IMR-90 (cell line): ENCODE measurements at regions not wholly inside any gene's neighbourhood (a gene's known extent, or its start where the extent isn't known, plus 50 kb on each side); places are given as distances from the start of the nearest gene placed in this dataset.

Source experiments
- ATAC-seq: fragments of 200-7000 bp; cut with Tn5 transposase; 2 replicates; pipeline ENCODE4 v1.9.1; 2020; ENCODE audit warnings: low read depth, mild to moderate bottlenecking, moderate library complexity
- BruUV-seq: library from RNA; stranded (reverse); fragments of 400-500 nt; replicated peaks from 2 replicates; lab custom pipeline; 2021; lab: Mats Ljungman, UMichigan
- CTCF ChIA-PET: fragments of 300-600 bp; formaldehyde crosslinking; extraction: SDS; loops from one replicate; lab custom pipeline; 2021; ENCODE audit warnings: antibody characterized with exemption; lab: Yijun Ruan, JAX
- POLR2A ChIA-PET: fragments of 300-600 bp; sonication (Branson Sonifier 250); formaldehyde crosslinking; loops from one replicate; lab custom pipeline; 2022; ENCODE audit warnings: antibody characterized with exemption; ENCODE audit not compliant: unreplicated experiment; lab: Charles Lee
- DNase-seq: peaks from one replicate; pipeline ENCODE4 v3.0.0; 2013
- H2AFZ ChIP-seq: replicated peaks from 2 replicates; pipeline ENCODE3; 2013; ENCODE audit warnings: low read length, mild to moderate bottlenecking; ENCODE audit not compliant: poor library complexity
- H2AK5ac ChIP-seq: 2 replicates; pipeline ENCODE4 v1.6.1; 2013; ENCODE audit warnings: low read depth, low read length, inconsistent platforms
- H2AK9ac ChIP-seq: replicated peaks from 2 replicates; pipeline ENCODE3; 2013; ENCODE audit warnings: mild to moderate bottlenecking, low read depth, low read length, moderate library complexity; ENCODE audit not compliant: poor library complexity
- H2BK120ac ChIP-seq: 2 replicates; pipeline ENCODE4 v1.6.1; 2013; ENCODE audit warnings: low read depth, low read length, inconsistent platforms
- H2BK15ac ChIP-seq: 3 replicates; pipeline ENCODE4 v1.6.1; 2013; ENCODE audit warnings: low read depth, low read length, inconsistent platforms
- H2BK20ac ChIP-seq: 2 replicates; pipeline ENCODE4 v1.6.1; 2013; ENCODE audit warnings: low read depth, mild to moderate bottlenecking, inconsistent platforms, low read length, moderate library complexity
- H2BK5ac ChIP-seq: 2 replicates; pipeline ENCODE4 v1.6.1; 2013; ENCODE audit warnings: mild to moderate bottlenecking, low read depth, low read length, inconsistent platforms; ENCODE audit not compliant: poor library complexity, severe bottlenecking
- H3K14ac ChIP-seq: replicated peaks from 2 replicates; pipeline ENCODE4 v1.6.1; 2013; ENCODE audit warnings: low read depth, low read length, inconsistent platforms
- H3K18ac ChIP-seq: 2 replicates; pipeline ENCODE4 v1.6.1; 2013; ENCODE audit warnings: low read depth, low read length, control low read depth
- H3K23ac ChIP-seq: 2 replicates; pipeline ENCODE4 v1.6.1; 2013; ENCODE audit warnings: low read depth, low read length, inconsistent platforms
- H3K27ac ChIP-seq: 2 replicates; pipeline ENCODE4 v1.5.1; 2013; ENCODE audit warnings: mild to moderate bottlenecking, control low read depth, low read length; ENCODE audit not compliant: insufficient read depth
- H3K27me3 ChIP-seq: 2 replicates; pipeline ENCODE4 v1.6.1; 2013; ENCODE audit warnings: low read length; ENCODE audit not compliant: control insufficient read depth, insufficient read depth
- H3K36me3 ChIP-seq: 2 replicates; pipeline ENCODE4 v1.6.1; 2013; ENCODE audit warnings: low read length, mixed read lengths; ENCODE audit not compliant: control insufficient read depth, insufficient read depth
- H3K4ac ChIP-seq: 2 replicates; pipeline ENCODE4 v1.6.1; 2013; ENCODE audit warnings: low read depth, low read length, inconsistent platforms
- H3K4me1 ChIP-seq: 2 replicates; pipeline ENCODE4 v1.6.1; 2013; ENCODE audit warnings: low read length, mixed read lengths; ENCODE audit not compliant: control insufficient read depth, insufficient read depth
- H3K4me2 ChIP-seq: 2 replicates; pipeline ENCODE4 v1.6.1; 2013; ENCODE audit warnings: low read depth, mild to moderate bottlenecking, control low read depth, low read length, moderate library complexity
- H3K4me3 ChIP-seq: 2 replicates; pipeline ENCODE4 v1.5.1; 2013; ENCODE audit warnings: low read depth, mild to moderate bottlenecking, control low read depth, low read length, moderate library complexity; ENCODE audit not compliant: insufficient read depth
- H3K56ac ChIP-seq: 2 replicates; pipeline ENCODE4 v1.6.1; 2013; ENCODE audit warnings: low read length, inconsistent platforms; ENCODE audit not compliant: insufficient read depth; ENCODE audit errors: extremely low read depth
- H3K79me1 ChIP-seq, 2 experiments: 2 replicates each; pipeline ENCODE4 v1.6.1; 2013; ENCODE audit warnings: low read length in 2 of 2, inconsistent platforms in 1 of 2, low read depth in 1 of 2
- H3K9ac ChIP-seq: 2 replicates; pipeline ENCODE4 v1.6.1; 2013; ENCODE audit warnings: low read depth, low read length, control low read depth
- H3K9me1 ChIP-seq: 2 replicates; pipeline ENCODE4 v1.6.1; 2013; ENCODE audit warnings: low read length, inconsistent platforms; ENCODE audit not compliant: insufficient read depth
- H3K9me3 ChIP-seq: 2 replicates; pipeline ENCODE4 v1.6.1; 2013; ENCODE audit warnings: low read length; ENCODE audit not compliant: control insufficient read depth, insufficient read depth
- H4K20me1 ChIP-seq: 2 replicates; pipeline ENCODE4 v1.6.1; 2013; ENCODE audit warnings: low read length, inconsistent platforms; ENCODE audit not compliant: insufficient read depth
- H4K5ac ChIP-seq: 2 replicates; pipeline ENCODE4 v1.6.1; 2013; ENCODE audit warnings: mild to moderate bottlenecking, low read depth, low read length, control low read depth
- H4K8ac ChIP-seq, 2 experiments: 2 replicates each; pipeline ENCODE4 v1.6.1; 2013; ENCODE audit warnings: low read depth in 2 of 2, low read length in 2 of 2, control low read depth in 1 of 2, inconsistent platforms in 1 of 2
- H4K91ac ChIP-seq: 2 replicates; pipeline ENCODE4 v1.6.1; 2013; ENCODE audit warnings: low read depth, low read length, inconsistent platforms; ENCODE audit not compliant: insufficient read depth
- BHLHE40 ChIP-seq: fragments of 150-350 bp; IDR thresholded peaks from 2 replicates; pipeline ENCODE4 v1.6.1; 2016; ENCODE audit warnings: mild to moderate bottlenecking, low read depth, low read length
- CEBPB ChIP-seq: IDR thresholded peaks from 2 replicates; pipeline ENCODE4 v1.6.1; 2012; ENCODE audit warnings: low read depth, low read length, improper control_type of control experiment
- CHD1 ChIP-seq: IDR thresholded peaks from 2 replicates; pipeline ENCODE4 v1.6.1; 2012; ENCODE audit warnings: low read depth, low read length, improper control_type of control experiment
- CTCF ChIP-seq: conservative IDR thresholded peaks from 2 replicates; pipeline ENCODE4 v1.5.1; 2012; ENCODE audit warnings: mild to moderate bottlenecking, low read depth, low read length, improper control_type of control experiment
- ELK1 ChIP-seq: fragments of 150-350 bp; IDR thresholded peaks from 2 replicates; pipeline ENCODE4 v1.6.1; 2016; ENCODE audit warnings: low read depth, mild to moderate bottlenecking, low read length, moderate library complexity, borderline replicate concordance
- FOS ChIP-seq: fragments of 150-350 bp; IDR thresholded peaks from 2 replicates; pipeline ENCODE4 v1.6.1; 2016; ENCODE audit warnings: low read depth, low read length
- MAFK ChIP-seq: IDR thresholded peaks from 2 replicates; pipeline ENCODE4 v1.6.1; 2012; ENCODE audit warnings: low read depth, low read length, improper control_type of control experiment
- MAZ ChIP-seq: IDR thresholded peaks from 2 replicates; pipeline ENCODE4 v1.6.1; 2012; ENCODE audit warnings: low read depth, mild to moderate bottlenecking, low read length, improper control_type of control experiment, moderate library complexity, borderline replicate concordance
- MXI1 ChIP-seq: IDR thresholded peaks from 2 replicates; pipeline ENCODE4 v1.6.1; 2012; ENCODE audit warnings: low read depth, mild to moderate bottlenecking, low read length, moderate library complexity, borderline replicate concordance
- NFE2L2 ChIP-seq: fragments of 150-350 bp; IDR thresholded peaks from 2 replicates; pipeline ENCODE4 v1.6.1; 2016; ENCODE audit warnings: low read depth, mild to moderate bottlenecking, low read length
- POLR2A ChIP-seq: IDR thresholded peaks from 2 replicates; pipeline ENCODE4 v1.6.1; 2012; ENCODE audit warnings: mild to moderate bottlenecking, low read depth, low read length
- RAD21 ChIP-seq: IDR thresholded peaks from 2 replicates; pipeline ENCODE4 v1.6.1; 2012; ENCODE audit warnings: low read length, improper control_type of control experiment
- RCOR1 ChIP-seq: IDR thresholded peaks from 2 replicates; pipeline ENCODE4 v1.6.1; 2012; ENCODE audit warnings: mild to moderate bottlenecking, low read length, improper control_type of control experiment; ENCODE audit not compliant: insufficient replicate concordance
- RFX5 ChIP-seq: IDR thresholded peaks from 2 replicates; pipeline ENCODE4 v1.8.0; 2012; ENCODE audit warnings: low read depth, mild to moderate bottlenecking, low read length, moderate library complexity
- SMC3 ChIP-seq: fragments of 150-350 bp; IDR thresholded peaks from 2 replicates; pipeline ENCODE4 v1.6.1; 2016; ENCODE audit warnings: low read depth, mild to moderate bottlenecking, antibody characterized with exemption, low read length, moderate library complexity
- USF2 ChIP-seq: fragments of 150-350 bp; IDR thresholded peaks from 2 replicates; pipeline ENCODE4 v1.6.1; 2017; ENCODE audit warnings: mild to moderate bottlenecking, antibody characterized with exemption, low read length, low read depth
- WGBS, 2 experiments: methylation state at CpG; one replicate each; pipeline versions ENCODE4 v1.1.5 to v1.1.7; 2013; ENCODE audit warnings: missing lambda C conversion rate in 2 of 2; ENCODE audit not compliant: insufficient read length in 1 of 2; ENCODE audit errors: extremely low coverage in 2 of 2; 5-methylcytosine and 5-hydroxymethylcytosine counted together
- dilution Hi-C: fragments of 300-500 bp; cut with HindIII; formaldehyde crosslinking; loops from one replicate; pipeline ENCODE4 v1.14.3; 2018; ENCODE audit warnings: low sequenced_read_pairs; ENCODE audit not compliant: unreplicated experiment
- in situ Hi-C: fragments of 300-500 bp; cut with MboI; formaldehyde crosslinking; loops from 3 replicates; pipeline ENCODE4 v1.14.3; 2019; ENCODE audit warnings: low sequenced_read_pairs, inconsistent platforms, mixed read lengths
- intact Hi-C: fragments of 100-400 bp; cut with micrococcal nuclease; formaldehyde crosslinking; loops from 2 replicates; pipeline ENCODE4 v1.10.0; 2022

GRCh38 chr7:63087575-63088190, 911.0 kb upstream of the ZNF722 start:
- H2BK5ac ChIP-seq = no peak overlapping the region
- no peak overlapping the region for H3K18ac ChIP-seq
- dilution Hi-C loops (no loop called here), intact Hi-C loops (no loop called here), in situ Hi-C loops (no loop called here)
- H2AK9ac ChIP-seq = no peak overlapping the region
- no peaks in the 10 kb centered on the region for H3K4me1 ChIP-seq
- H3K4me2 ChIP-seq = no peak overlapping the region
- no peak overlapping the region for H2AFZ ChIP-seq
- H3K4me3 ChIP-seq = no peak overlapping the region
- H2BK20ac ChIP-seq = no peak overlapping the region
- no peaks in the 10 kb centered on the region for H3K79me1 ChIP-seq
- no peak overlapping the region for H2BK15ac ChIP-seq
- no peak overlapping the region for H2AK5ac ChIP-seq
- no peak overlapping the region for H3K23ac ChIP-seq
- TF ChIP-seq SMC3 (no peak), ELK1 (no peak), NFE2L2 (no peak), RFX5 (no peak), FOS (no peak), POLR2A (no peak), MXI1 (no peak), USF2 (no peak), CEBPB (no peak), RCOR1 (no peak), CHD1 (no peak), RAD21 (no peak), BHLHE40 (no peak), MAZ (no peak), CTCF (no peak), MAFK (no peak)
- H3K9me1 ChIP-seq = no peaks in the 10 kb centered on the region
- no peak overlapping the region for H3K14ac ChIP-seq
- no peak overlapping the region for H2BK120ac ChIP-seq
- no peak overlapping the region for H4K91ac ChIP-seq
- POLR2A ChIA-PET = no interaction called here
- BruUV-seq = no TSS peak
- H4K5ac ChIP-seq = no peak overlapping the region
- H3K36me3 ChIP-seq = no peaks in the 10 kb centered on the region
- no CpG with 5 or more reads among the region's 3 CpGs for WGBS, 2 experiments
- peaks cover 18% of the 10 kb centered on the region for H3K9me3 ChIP-seq
- DNase-seq (no peak), ATAC-seq (no peak)
- no peak overlapping the region for H3K9ac ChIP-seq
- no peaks in the 10 kb centered on the region for H3K27me3 ChIP-seq
- no peak overlapping the region for H3K4ac ChIP-seq
- H3K56ac ChIP-seq = no peak overlapping the region
- H4K20me1 ChIP-seq = no peaks in the 10 kb centered on the region
- no peak overlapping the region for H4K8ac ChIP-seq
- CTCF ChIA-PET = no interaction called here
- no peak overlapping the region for H3K27ac ChIP-seq
